Calu3 (cell line): ENCODE measurements at regions not wholly inside any gene's neighbourhood (a gene's known extent, or its start where the extent isn't known, plus 50 kb on each side); places are given as distances from the start of the nearest gene placed in this dataset.

Experiments
- BruUV-seq: library from RNA; stranded (reverse); fragments of 400-500 nt; replicated peaks from 2 replicates; lab custom pipeline; 2021; lab: Mats Ljungman, UMichigan
- CTCF ChIA-PET: fragments of 300-600 bp; sonication (Branson Sonifier 250); formaldehyde crosslinking; loops from one replicate; lab custom pipeline; 2022; ENCODE audit warnings: antibody characterized with exemption; lab: Charles Lee
- DNase-seq: peaks from one replicate; pipeline ENCODE4 v3.0.0; 2022
- H3K27ac Mint-ChIP-seq: one replicate; pipeline ENCODE4 v1.8.0; 2022; ENCODE audit warnings: mixed read lengths; ENCODE audit not compliant: unreplicated experiment
- H3K27me3 Mint-ChIP-seq: one replicate; pipeline ENCODE4 v1.8.0; 2022; ENCODE audit warnings: mixed read lengths; ENCODE audit not compliant: unreplicated experiment
- H3K36me3 Mint-ChIP-seq: one replicate; pipeline ENCODE4 v1.8.0; 2022; ENCODE audit warnings: mild to moderate bottlenecking, moderate library complexity, mixed read lengths; ENCODE audit not compliant: insufficient read depth, unreplicated experiment
- H3K4me1 Mint-ChIP-seq: one replicate; pipeline ENCODE4 v1.8.0; 2022; ENCODE audit warnings: mild to moderate bottlenecking, low read depth, mixed read lengths; ENCODE audit not compliant: unreplicated experiment
- H3K4me3 Mint-ChIP-seq: one replicate; pipeline ENCODE4 v1.8.0; 2022; ENCODE audit warnings: mild to moderate bottlenecking, low read depth, moderate library complexity, mixed read lengths; ENCODE audit not compliant: unreplicated experiment
- H3K9me3 Mint-ChIP-seq: one replicate; pipeline ENCODE4 v1.8.0; 2022; ENCODE audit warnings: low read depth, mixed read lengths; ENCODE audit not compliant: unreplicated experiment
- CTCF ChIP-seq: fragments of 200-600 bp; IDR thresholded peaks from one replicate; pipeline ENCODE4 v1.8.0; 2022; ENCODE audit warnings: antibody characterized with exemption; ENCODE audit not compliant: unreplicated experiment
- intact Hi-C: fragments of 100-400 bp; cut with micrococcal nuclease; formaldehyde crosslinking; loops from one replicate; pipeline ENCODE4 v1.10.0; 2022; ENCODE audit not compliant: unreplicated experiment

- intact Hi-C loops = no loop called here
- no peaks in the 10 kb centered on the region for H3K36me3 Mint-ChIP-seq
Measured at GRCh38 chr1:72937905-72938304, 655.6 kb upstream of the NEGR1 start.

GRCh38 chr1:72936942-72937341 is 654.6 kb upstream of the NEGR1 start:
- BruUV-seq = no TSS peak
- Mint-ChIP-seq H3K27me3 (no peaks in the 10 kb centered on the region), H3K9me3 (peaks cover 6% of the 10 kb centered on the region), H3K4me3 (no peak overlapping the region), H3K36me3 (no peaks in the 10 kb centered on the region), H3K4me1 (no peaks in the 10 kb centered on the region), H3K27ac (no peak overlapping the region)
- DNase-seq = no peak
- CTCF ChIA-PET = no interaction called here
- no peak for TF ChIP-seq CTCF
- intact Hi-C loops = no loop called here

More at GRCh38 chr1:72937905-72938304, 655.6 kb upstream of the NEGR1 start:
- H3K9me3 Mint-ChIP-seq = peaks cover 6% of the 10 kb centered on the region
- no peak for TF ChIP-seq CTCF
- H3K4me3 Mint-ChIP-seq = no peak overlapping the region
- no peak for DNase-seq
- BruUV-seq = no TSS peak
- CTCF ChIA-PET = no interaction called here
- no peak overlapping the region for H3K27ac Mint-ChIP-seq
- no peaks in the 10 kb centered on the region for H3K27me3 Mint-ChIP-seq
- H3K4me1 Mint-ChIP-seq = no peaks in the 10 kb centered on the region

- Mint-ChIP-seq H3K27me3 (no peaks in the 10 kb centered on the region), H3K4me3 (no peak overlapping the region), H3K27ac (no peak overlapping the region), H3K4me1 (no peaks in the 10 kb centered on the region), H3K36me3 (no peaks in the 10 kb centered on the region), H3K9me3 (peaks cover 8% of the 10 kb centered on the region)
- intact Hi-C loops = no loop called here
- CTCF ChIA-PET = no interaction called here
- no peak for DNase-seq
- no peak for TF ChIP-seq CTCF
- BruUV-seq = no TSS peak
Measured at GRCh38 chr1:72936151-72936740, 653.9 kb upstream of the NEGR1 start.

- CTCF ChIA-PET = no interaction called here
- no peak overlapping the region for H3K4me3 Mint-ChIP-seq
- H3K9me3 Mint-ChIP-seq = peaks cover 30% of the 10 kb centered on the region
- H3K4me1 Mint-ChIP-seq = no peaks in the 10 kb centered on the region
- intact Hi-C loops = no loop called here
- no peaks in the 10 kb centered on the region for H3K36me3 Mint-ChIP-seq
- no peaks in the 10 kb centered on the region for H3K27me3 Mint-ChIP-seq
- TF ChIP-seq CTCF = no peak
- no peak for DNase-seq
- no peak overlapping the region for H3K27ac Mint-ChIP-seq
- no TSS peak for BruUV-seq
Measured at GRCh38 chr1:72932025-72932424, 649.7 kb upstream of the NEGR1 start.
